Lung (tissue), 11 donors: ENCODE measurements at regions not wholly inside any gene's neighbourhood (a gene's known extent, or its start where the extent isn't known, plus 50 kb on each side); places are given as distances from the start of the nearest gene placed in this dataset.

Source experiments
- ATAC-seq: fragments of 200-7000 bp; cut with Tn5 transposase; one replicate; pipeline ENCODE4 v1.9.1; 2020; ENCODE audit warnings: moderate number of reproducible peaks; ENCODE audit not compliant: insufficient read depth, low FRiP score
- DNase-seq, 3 donors: peaks; one replicate each; pipeline ENCODE4 v3.0.0-alpha.2; 2013 to 2017
- H3K27ac ChIP-seq, 2 donors: one replicate each; pipeline ENCODE4 v1.5.1; 2013; ENCODE audit warnings: mild to moderate bottlenecking in 2 of 2, moderate library complexity in 2 of 2, control low read depth in 1 of 2, inconsistent platforms in 1 of 2, low read depth in 1 of 2, low read length in 1 of 2
- H3K27me3 ChIP-seq, 3 donors: one replicate each; pipeline ENCODE4 v1.5.1; 2013; ENCODE audit warnings: low read length in 2 of 3; ENCODE audit not compliant: control insufficient read depth in 3 of 3, insufficient read depth in 3 of 3
- H3K36me3 ChIP-seq, 4 donors: one replicate each; pipeline ENCODE4 v1.5.1; 2013; ENCODE audit warnings: low read length in 4 of 4, mild to moderate bottlenecking in 1 of 4, moderate library complexity in 1 of 4; ENCODE audit not compliant: control insufficient read depth in 4 of 4, insufficient read depth in 4 of 4
- H3K4me1 ChIP-seq, 5 donors: one replicate each; pipeline ENCODE4 v1.5.1; 2013; ENCODE audit warnings: low read length in 5 of 5, mild to moderate bottlenecking in 2 of 5, moderate library complexity in 1 of 5; ENCODE audit not compliant: control insufficient read depth in 5 of 5, insufficient read depth in 5 of 5
- H3K4me3 ChIP-seq: one replicate; pipeline ENCODE4 v1.5.1; 2013; ENCODE audit warnings: mild to moderate bottlenecking, control low read depth, moderate library complexity
- H3K9ac ChIP-seq, 2 donors: one replicate each; pipeline ENCODE4 v1.5.1; 2013; ENCODE audit warnings: low read length in 2 of 2, control low read depth in 1 of 2; ENCODE audit not compliant: insufficient read depth in 1 of 2
- H3K9me3 ChIP-seq, 4 donors: one replicate each; pipeline ENCODE4 v1.5.1; 2013; ENCODE audit warnings: low read length in 3 of 4, mild to moderate bottlenecking in 1 of 4, moderate library complexity in 1 of 4; ENCODE audit not compliant: control insufficient read depth in 4 of 4, insufficient read depth in 3 of 4
- WGBS, 2 donors: extraction: QIAGEN DNeasy Blood & Tissue Kit; methylation state at CpG; one replicate each; pipeline ENCODE4 v1.1.7; 2013; 5-methylcytosine and 5-hydroxymethylcytosine counted together
- TF ChIP-seq, protein P1 (sequence below): IDR thresholded peaks from 2 replicates; pipeline ENCODE4 v1.5.1; 2012; ENCODE audit warnings: mild to moderate bottlenecking; ENCODE audit errors: control extremely low read depth, extremely low read depth
- donor health status: control.
- donor health status: control.
- donor health status: Bipolar disorder and iron deficiency.
- donor health status: healthy.
- donor health status: DM: yes; HTN: yes; CAD: no.

DNA sequence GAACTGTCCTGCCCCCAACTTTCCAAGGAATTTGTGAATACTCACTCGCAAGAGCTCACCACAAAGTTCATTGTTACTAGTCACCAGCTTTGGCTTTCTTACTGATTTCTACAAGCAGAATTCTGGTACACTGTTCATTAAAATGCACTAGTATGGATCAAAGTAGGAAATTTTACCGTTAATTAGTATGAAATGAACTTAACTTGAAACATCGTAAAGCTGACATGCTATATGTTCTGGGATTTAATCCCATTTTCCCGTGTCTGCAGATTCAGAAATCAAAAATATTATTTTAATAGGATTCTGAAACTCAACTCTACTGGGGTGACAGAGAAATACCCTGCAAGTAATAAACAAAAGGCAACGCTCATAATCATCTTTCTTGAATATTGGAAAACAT is 399.3 kb downstream of the DOK5 start:
- Histone ChIP-seq H3K4me1 (no peaks in the 10 kb centered on the region), H3K9ac (no peak overlapping the region), H3K27me3 (no peaks in the 10 kb centered on the region), H3K36me3 (no peaks in the 10 kb centered on the region), H3K9me3 (peaks cover 0 to 2% (median 0%) of the 10 kb centered on the region in 4 donors), H3K4me3 (no peak overlapping the region), H3K27ac (no peak overlapping the region)
- no peak for DNase-seq
- WGBS, 2 donors, result 90% methylated on average over 5 of the region's 5 CpGs
- no peak for ATAC-seq
- TF ChIP-seq, protein P1, sequence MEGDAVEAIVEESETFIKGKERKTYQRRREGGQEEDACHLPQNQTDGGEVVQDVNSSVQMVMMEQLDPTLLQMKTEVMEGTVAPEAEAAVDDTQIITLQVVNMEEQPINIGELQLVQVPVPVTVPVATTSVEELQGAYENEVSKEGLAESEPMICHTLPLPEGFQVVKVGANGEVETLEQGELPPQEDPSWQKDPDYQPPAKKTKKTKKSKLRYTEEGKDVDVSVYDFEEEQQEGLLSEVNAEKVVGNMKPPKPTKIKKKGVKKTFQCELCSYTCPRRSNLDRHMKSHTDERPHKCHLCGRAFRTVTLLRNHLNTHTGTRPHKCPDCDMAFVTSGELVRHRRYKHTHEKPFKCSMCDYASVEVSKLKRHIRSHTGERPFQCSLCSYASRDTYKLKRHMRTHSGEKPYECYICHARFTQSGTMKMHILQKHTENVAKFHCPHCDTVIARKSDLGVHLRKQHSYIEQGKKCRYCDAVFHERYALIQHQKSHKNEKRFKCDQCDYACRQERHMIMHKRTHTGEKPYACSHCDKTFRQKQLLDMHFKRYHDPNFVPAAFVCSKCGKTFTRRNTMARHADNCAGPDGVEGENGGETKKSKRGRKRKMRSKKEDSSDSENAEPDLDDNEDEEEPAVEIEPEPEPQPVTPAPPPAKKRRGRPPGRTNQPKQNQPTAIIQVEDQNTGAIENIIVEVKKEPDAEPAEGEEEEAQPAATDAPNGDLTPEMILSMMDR, result no peak

GRCh38 chr20:54872440-54872839 is 397.0 kb downstream of the DOK5 start:
- WGBS, 2 donors, result 93 to 100% methylated on average over 1 of the region's 1 CpG
- peaks cover 0 to 2% (median 0%) of the 10 kb centered on the region in 3 donors for H3K27me3 ChIP-seq
- no peak overlapping the region for H3K9ac ChIP-seq
- H3K4me1 ChIP-seq, result no peaks in the 10 kb centered on the region
- DNase-seq, result no peak
- H3K9me3 ChIP-seq, result peaks cover 0 to 2% (median 0%) of the 10 kb centered on the region in 4 donors
- H3K36me3 ChIP-seq, result no peaks in the 10 kb centered on the region
- H3K27ac ChIP-seq, result no peak overlapping the region
- no peak overlapping the region for H3K4me3 ChIP-seq
- TF ChIP-seq, protein P1, result no peak
- no peak for ATAC-seq

DNA sequence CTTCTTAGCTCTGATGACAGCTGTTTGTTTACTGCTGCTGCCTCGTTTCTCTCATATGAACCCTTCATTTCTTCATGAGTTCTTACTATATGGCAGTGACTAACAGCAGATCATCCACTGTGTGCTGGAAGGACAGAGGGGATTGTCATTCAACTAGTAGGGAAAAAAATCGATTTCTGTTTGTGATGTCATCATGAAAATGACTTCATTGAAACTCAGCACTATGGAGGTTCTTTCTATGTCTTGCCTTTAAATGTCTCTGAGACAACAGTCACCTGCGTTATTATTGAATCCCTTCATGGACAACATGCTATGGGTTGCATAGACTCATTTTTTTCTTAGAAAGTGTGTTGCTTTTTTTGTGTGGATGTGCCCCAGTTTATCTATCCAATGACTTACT is 394.4 kb downstream of the DOK5 start:
- DNase-seq (no peak), ATAC-seq (no peak)
- Histone ChIP-seq H3K4me3 (no peak overlapping the region), H3K4me1 (no peaks in the 10 kb centered on the region), H3K36me3 (no peaks in the 10 kb centered on the region), H3K27me3 (peaks cover 0 to 2% (median 0%) of the 10 kb centered on the region in 3 donors), H3K9me3 (no peaks in the 10 kb centered on the region), H3K27ac (no peak overlapping the region), H3K9ac (no peak overlapping the region)
- TF ChIP-seq, protein P1, result no peak
- WGBS, 2 donors, result 66 to 72% methylated on average over 3 of the region's 3 CpGs

DNA sequence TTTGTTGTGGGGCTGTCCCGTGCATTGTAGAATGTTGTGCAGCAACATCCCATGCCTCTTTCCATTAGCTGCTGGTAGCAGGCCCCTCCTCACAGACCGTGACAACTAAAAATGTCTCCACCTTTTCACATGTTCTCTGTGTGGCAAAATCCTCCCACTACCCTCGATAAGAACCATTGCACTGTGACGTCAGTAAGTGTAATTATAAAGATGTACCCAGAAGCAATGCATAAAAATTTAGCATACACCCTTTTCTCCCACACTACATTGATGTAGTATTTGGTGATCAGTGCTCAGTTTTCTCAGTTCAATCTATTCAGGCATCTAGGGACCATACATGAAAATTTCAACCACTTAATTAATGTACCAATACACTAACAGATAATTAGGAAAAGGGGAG is 389.9 kb downstream of the DOK5 start:
- Histone ChIP-seq H3K27ac (no peak overlapping the region), H3K36me3 (no peaks in the 10 kb centered on the region), H3K9me3 (peaks cover 0 to 5% (median 0%) of the 10 kb centered on the region in 4 donors), H3K4me3 (no peak overlapping the region), H3K9ac (no peak overlapping the region), H3K4me1 (no peaks in the 10 kb centered on the region), H3K27me3 (peaks cover 0 to 3% (median 2%) of the 10 kb centered on the region in 3 donors)
- WGBS, 2 donors, result 79 to 83% methylated on average over 4 of the region's 4 CpGs
- DNase-seq, result no peak
- no peak for ATAC-seq
- TF ChIP-seq, protein P1, result no peak
